ENCODE measurements at regions not wholly inside any gene's neighbourhood (a gene's known extent, or its start where the extent isn't known, plus 50 kb on each side); places are given as distances from the start of the nearest gene placed in this dataset.
"Not testable (repeated sequence)": the region's sequence is repeated elsewhere in the genome, so short reads cannot be mapped to it uniquely, and the experiment has no call there.

GRCh38 chr5:145585443-145586148 is 249.5 kb downstream of the PRELID2 start:
- in situ Hi-C loops (cut with MboI; ENCODE audit: low sequenced_read_pairs), result no loop called here

GRCh38 chr5:145579301-145579700 is 255.8 kb downstream of the PRELID2 start:
- in situ Hi-C loops (cut with MboI; ENCODE audit: low sequenced_read_pairs), result no loop called here

GRCh38 chr5:145574889-145575573 is 260.1 kb downstream of the PRELID2 start:
- in situ Hi-C loops (cut with MboI; ENCODE audit: low sequenced_read_pairs), result no loop called here

GRCh38 chr5:145568581-145568980 is 266.6 kb downstream of the PRELID2 start:
- in situ Hi-C loops (cut with MboI; ENCODE audit: low sequenced_read_pairs), result no loop called here

- in situ Hi-C loops (cut with MboI; ENCODE audit: low sequenced_read_pairs), result no loop called here
Observed at GRCh38 chr5:145562931-145563330, 272.2 kb downstream of the PRELID2 start.

GRCh38 chr5:145558288-145558687 is 276.9 kb downstream of the PRELID2 start:
- in situ Hi-C loops (cut with MboI; ENCODE audit: low sequenced_read_pairs), result no loop called here

- in situ Hi-C loops (cut with MboI; ENCODE audit: low sequenced_read_pairs), result no loop called here
Observed at GRCh38 chr5:145557345-145557744, 277.8 kb downstream of the PRELID2 start.

- in situ Hi-C loops (cut with MboI; ENCODE audit: low sequenced_read_pairs), result no loop called here
Observed at GRCh38 chr5:145554399-145554798, 280.7 kb downstream of the PRELID2 start.

GRCh38 chr5:145553177-145553576 is 282.0 kb downstream of the PRELID2 start:
- in situ Hi-C loops (cut with MboI; ENCODE audit: low sequenced_read_pairs), result no loop called here

- in situ Hi-C loops (cut with MboI; ENCODE audit: low sequenced_read_pairs), result no loop called here
Observed at GRCh38 chr5:145551714-145552113, 283.4 kb downstream of the PRELID2 start.

GRCh38 chr5:145548097-145548496 is 287.0 kb downstream of the PRELID2 start:
- in situ Hi-C loops (cut with MboI; ENCODE audit: low sequenced_read_pairs), result no loop called here

- in situ Hi-C loops (cut with MboI; ENCODE audit: low sequenced_read_pairs), result no loop called here
Observed at GRCh38 chr5:145544401-145544800, 290.7 kb downstream of the PRELID2 start.

- in situ Hi-C loops (cut with MboI; ENCODE audit: low sequenced_read_pairs), result no loop called here
Observed at GRCh38 chr5:145543968-145544367, 291.2 kb downstream of the PRELID2 start.

GRCh38 chr5:145540375-145540774 is 294.8 kb downstream of the PRELID2 start:
- in situ Hi-C loops (cut with MboI; ENCODE audit: low sequenced_read_pairs), result no loop called here

- in situ Hi-C loops (cut with MboI; ENCODE audit: low sequenced_read_pairs), result no loop called here
Observed at GRCh38 chr5:145539201-145539600, 295.9 kb downstream of the PRELID2 start.

GRCh38 chr5:145536133-145536532 is 299.0 kb downstream of the PRELID2 start:
- in situ Hi-C loops (cut with MboI; ENCODE audit: low sequenced_read_pairs), result no loop called here

GRCh38 chr5:145531038-145531734 is 304.0 kb downstream of the PRELID2 start:
- in situ Hi-C loops (cut with MboI; ENCODE audit: low sequenced_read_pairs), result no loop called here

GRCh38 chr5:145521523-145521922 is 313.6 kb downstream of the PRELID2 start:
- in situ Hi-C loops (cut with MboI; ENCODE audit: low sequenced_read_pairs), result no loop called here

GRCh38 chr5:145521066-145521465 is 314.1 kb downstream of the PRELID2 start:
- in situ Hi-C loops (cut with MboI; ENCODE audit: low sequenced_read_pairs), result no loop called here

GRCh38 chr5:145520335-145520734 is 314.8 kb downstream of the PRELID2 start:
- in situ Hi-C loops (cut with MboI; ENCODE audit: low sequenced_read_pairs), result no loop called here

GRCh38 chr5:145517588-145517987 is 317.6 kb downstream of the PRELID2 start:
- in situ Hi-C loops (cut with MboI; ENCODE audit: low sequenced_read_pairs), result not testable (repeated sequence)

GRCh38 chr5:145511351-145511750 is 323.8 kb downstream of the PRELID2 start:
- in situ Hi-C loops (cut with MboI; ENCODE audit: low sequenced_read_pairs), result no loop called here
